Spleen (tissue), 11 donors: ENCODE measurements at regions not wholly inside any gene's neighbourhood (a gene's known extent, or its start where the extent isn't known, plus 50 kb on each side); places are given as distances from the start of the nearest gene placed in this dataset.

Source experiments
- DNase-seq: peaks from one replicate; pipeline ENCODE4 v3.0.0-alpha.2; 2020
- H3K27ac ChIP-seq, 8 donors: fragments of 200-600 bp; sonication (generic) in 7 of 8; 1 replicate in 4 of 8; 2 replicates in 4 of 8; pipeline versions ENCODE4 v1.5.0 to v1.8.0; 2016 to 2021; ENCODE audit warnings: inconsistent platforms in 4 of 8, mild to moderate bottlenecking in 4 of 8, moderate library complexity in 1 of 8
- H3K27me3 ChIP-seq, 7 donors: fragments of 200-600 bp; sonication (generic) in 6 of 7; replicated peaks in 1 of 7; 1 replicate in 4 of 7; 2 replicates in 3 of 7; pipeline versions ENCODE4 v1.5.0 to v1.8.0; 2016 to 2021; ENCODE audit warnings: inconsistent platforms in 3 of 7, mild to moderate bottlenecking in 1 of 7
- H3K36me3 ChIP-seq, 6 donors: fragments of 200-600 bp; sonication (generic) in 5 of 6; 1 replicate in 4 of 6; 2 replicates in 2 of 6; pipeline versions ENCODE4 v1.5.0 to v1.8.0; 2016 to 2021; ENCODE audit warnings: inconsistent platforms in 2 of 6
- H3K4me1 ChIP-seq, 6 donors: fragments of 200-600 bp; sonication (generic) in 5 of 6; 1 replicate in 3 of 6; 2 replicates in 3 of 6; pipeline versions ENCODE4 v1.5.0 to v1.8.0; 2016 to 2021; ENCODE audit warnings: inconsistent platforms in 3 of 6
- H3K4me3 ChIP-seq, 8 donors: fragments of 200-600 bp; sonication (generic) in 7 of 8; 1 replicate in 4 of 8; 2 replicates in 4 of 8; pipeline versions ENCODE4 v1.5.0 to v1.8.0; 2016 to 2021; ENCODE audit warnings: inconsistent platforms in 4 of 8, mild to moderate bottlenecking in 4 of 8, moderate library complexity in 2 of 8
- H3K9me3 ChIP-seq, 8 donors: fragments of 200-600 bp; sonication (generic) in 7 of 8; 1 replicate in 4 of 8; 2 replicates in 4 of 8; pipeline versions ENCODE4 v1.5.0 to v1.8.0; 2016 to 2021; ENCODE audit warnings: inconsistent platforms in 4 of 8
- POLR2A ChIP-seq, 3 donors: fragments of 450-650 bp; IDR thresholded peaks; one replicate each; pipeline ENCODE4 v1.5.1; 2017; ENCODE audit warnings: antibody characterized with exemption in 3 of 3, mild to moderate bottlenecking in 1 of 3
- POLR2AphosphoS5 ChIP-seq, 3 donors: sonication (generic); formaldehyde crosslinking; IDR thresholded peaks; one replicate each; pipeline ENCODE4 v1.5.1; 2017; ENCODE audit warnings: antibody characterized with exemption in 3 of 3
- WGBS, 5 donors: extraction: QIAGEN DNeasy Blood & Tissue Kit in 3 of 5; methylation state at CpG; one replicate each; pipeline versions ENCODE4 v1.1.5 to v1.1.7; 2013 to 2018; 5-methylcytosine and 5-hydroxymethylcytosine counted together
- intact Hi-C: fragments of 100-400 bp; cut with DNase I; formaldehyde crosslinking; loops from one replicate; pipeline ENCODE4 v1.15.0; 2023; ENCODE audit warnings: low total_unique reads
- TF ChIP-seq, protein P1 (sequence below), 11 experiments: fragments of 200-600 bp in 7 of 11; fragments of 450-650 bp in 4 of 11; sonication (generic) in 4 of 11; IDR thresholded peaks in 8 of 11; conservative IDR thresholded peaks in 3 of 11; 1 replicate in 7 of 11; 2 replicates in 4 of 11; pipeline versions ENCODE4 v1.4.0 to v1.8.0; 2016 to 2021; ENCODE audit warnings: antibody characterized with exemption in 11 of 11, inconsistent platforms in 4 of 11, mild to moderate bottlenecking in 1 of 11
- donor health status: healthy with polysubstance abuse.
- donor health status: DM: no; HTN: no; CAD: no; lungs with moderate emphysema.
- donor health status: DM: no; HTN: no; CAD: no.
- donor health status: Bipolar disorder and iron deficiency.
- donor health status: healthy.
- donor health status: DM: no; HTN: no; CAD: no.
- donor health status: DM: yes; HTN: yes; CAD: no.

DNA sequence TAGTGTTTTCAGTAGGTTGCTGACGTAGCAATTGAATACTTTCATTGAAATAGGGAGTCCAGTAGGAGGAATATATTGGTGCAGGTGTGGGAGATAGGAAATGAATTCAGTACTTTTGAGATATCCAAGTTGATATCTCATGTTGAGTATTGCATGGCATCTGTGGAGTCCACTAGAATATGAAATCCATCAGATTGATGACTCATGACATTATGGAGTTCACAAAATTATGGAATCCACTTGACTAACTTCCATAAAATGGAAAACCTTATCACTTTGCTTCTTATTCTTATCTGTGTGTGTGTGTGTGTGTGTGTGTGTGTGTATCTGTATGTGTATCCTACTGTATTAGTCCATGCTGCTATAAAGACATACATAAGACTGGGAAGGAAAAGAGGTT, 513.5 kb upstream of the ZEB2 start:
- DNase-seq = no peak
- Histone ChIP-seq H3K9me3 (no peaks in the 10 kb centered on the region), H3K27me3 (no peaks in the 10 kb centered on the region), H3K4me3 (no peak overlapping the region), H3K36me3 (no peaks in the 10 kb centered on the region), H3K4me1 (peaks cover 0 to 13% (median 3%) of the 10 kb centered on the region in 6 donors), H3K27ac (no peak overlapping the region)
- 88 to 97% (median 92%) methylated on average over 1 of the region's 1 CpG for WGBS, 5 donors
- TF ChIP-seq POLR2A (IDR thresholded peaks at IDR 0.05) (no peak), POLR2AphosphoS5 (IDR thresholded peaks at IDR 0.05) (no peak)
- TF ChIP-seq, protein P1, sequence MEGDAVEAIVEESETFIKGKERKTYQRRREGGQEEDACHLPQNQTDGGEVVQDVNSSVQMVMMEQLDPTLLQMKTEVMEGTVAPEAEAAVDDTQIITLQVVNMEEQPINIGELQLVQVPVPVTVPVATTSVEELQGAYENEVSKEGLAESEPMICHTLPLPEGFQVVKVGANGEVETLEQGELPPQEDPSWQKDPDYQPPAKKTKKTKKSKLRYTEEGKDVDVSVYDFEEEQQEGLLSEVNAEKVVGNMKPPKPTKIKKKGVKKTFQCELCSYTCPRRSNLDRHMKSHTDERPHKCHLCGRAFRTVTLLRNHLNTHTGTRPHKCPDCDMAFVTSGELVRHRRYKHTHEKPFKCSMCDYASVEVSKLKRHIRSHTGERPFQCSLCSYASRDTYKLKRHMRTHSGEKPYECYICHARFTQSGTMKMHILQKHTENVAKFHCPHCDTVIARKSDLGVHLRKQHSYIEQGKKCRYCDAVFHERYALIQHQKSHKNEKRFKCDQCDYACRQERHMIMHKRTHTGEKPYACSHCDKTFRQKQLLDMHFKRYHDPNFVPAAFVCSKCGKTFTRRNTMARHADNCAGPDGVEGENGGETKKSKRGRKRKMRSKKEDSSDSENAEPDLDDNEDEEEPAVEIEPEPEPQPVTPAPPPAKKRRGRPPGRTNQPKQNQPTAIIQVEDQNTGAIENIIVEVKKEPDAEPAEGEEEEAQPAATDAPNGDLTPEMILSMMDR (IDR thresholded peaks at IDR 0.05 in 8 of 11, conservative IDR thresholded peaks at IDR 0.05 in 3 of 11) = no peak
- intact Hi-C loops = no loop called here

DNA sequence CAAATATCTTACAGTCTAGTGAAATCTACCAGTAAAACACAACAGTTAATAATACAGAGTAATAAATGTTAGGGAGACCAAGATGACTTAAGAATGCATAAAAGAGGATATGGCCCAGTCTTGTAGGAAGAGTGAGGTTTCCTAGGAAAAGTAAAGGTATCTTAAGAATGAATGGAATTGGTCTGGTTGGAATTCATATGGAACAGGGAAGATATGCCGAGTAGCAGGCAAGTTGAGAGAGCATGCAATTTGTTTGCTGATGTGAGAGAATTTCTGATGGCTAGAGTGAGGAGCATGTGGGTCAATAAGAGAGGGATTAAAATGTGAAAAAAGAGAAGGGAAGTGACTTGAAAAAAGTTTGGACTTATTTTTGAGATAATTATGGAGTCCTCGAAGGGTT, 512.9 kb upstream of the ZEB2 start:
- no peak for DNase-seq
- Histone ChIP-seq H3K36me3 (no peaks in the 10 kb centered on the region), H3K4me1 (peaks cover 0 to 8% (median 3%) of the 10 kb centered on the region in 6 donors), H3K27me3 (no peaks in the 10 kb centered on the region), H3K4me3 (no peak overlapping the region), H3K27ac (no peak overlapping the region), H3K9me3 (no peaks in the 10 kb centered on the region)
- WGBS, 5 donors = 74 to 97% (median 92%) methylated on average over 2 of the region's 2 CpGs
- intact Hi-C loops = no loop called here
- TF ChIP-seq, protein P1 (IDR thresholded peaks at IDR 0.05 in 8 of 11, conservative IDR thresholded peaks at IDR 0.05 in 3 of 11) = no peak
- TF ChIP-seq POLR2A (IDR thresholded peaks at IDR 0.05) (no peak), POLR2AphosphoS5 (IDR thresholded peaks at IDR 0.05) (no peak)

DNA sequence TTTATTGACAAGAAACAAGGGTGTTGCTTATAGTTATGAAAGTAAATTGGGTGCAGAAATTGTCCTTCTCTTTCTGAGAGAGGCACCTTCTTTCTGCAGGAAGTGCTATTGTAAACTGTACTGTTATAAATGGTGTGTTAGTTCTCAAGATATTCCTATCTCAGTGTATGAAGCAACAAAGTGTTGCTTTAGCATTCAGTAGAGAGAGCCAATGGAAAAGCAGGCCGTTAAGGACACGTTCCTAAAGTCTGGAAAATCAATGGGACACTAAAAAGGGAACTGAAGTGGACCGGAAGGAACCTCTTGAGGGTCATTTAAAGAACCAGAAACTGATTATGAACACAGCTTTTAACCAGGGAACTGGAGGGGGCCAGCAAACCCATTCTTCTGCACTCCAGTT, 510.0 kb upstream of the ZEB2 start:
- H3K27me3 ChIP-seq = no peaks in the 10 kb centered on the region
- H3K4me1 ChIP-seq = peaks cover 0 to 8% (median 3%) of the 10 kb centered on the region in 6 donors
- no peaks in the 10 kb centered on the region for H3K36me3 ChIP-seq
- intact Hi-C loops = no loop called here
- H3K27ac ChIP-seq = peak overlapping the region in 2 of 8 donors; percentile 20 to 29
- no peak overlapping the region for H3K4me3 ChIP-seq
- no peak for DNase-seq
- 39 to 67% (median 46%) methylated on average over 3 of the region's 3 CpGs for WGBS, 5 donors
- H3K9me3 ChIP-seq = no peaks in the 10 kb centered on the region
- TF ChIP-seq POLR2AphosphoS5 (IDR thresholded peaks at IDR 0.05) = no peak
- TF ChIP-seq, protein P1 (IDR thresholded peaks at IDR 0.05 in 8 of 11, conservative IDR thresholded peaks at IDR 0.05 in 3 of 11) = no peak
- no peak for TF ChIP-seq POLR2A (IDR thresholded peaks at IDR 0.05)

DNA sequence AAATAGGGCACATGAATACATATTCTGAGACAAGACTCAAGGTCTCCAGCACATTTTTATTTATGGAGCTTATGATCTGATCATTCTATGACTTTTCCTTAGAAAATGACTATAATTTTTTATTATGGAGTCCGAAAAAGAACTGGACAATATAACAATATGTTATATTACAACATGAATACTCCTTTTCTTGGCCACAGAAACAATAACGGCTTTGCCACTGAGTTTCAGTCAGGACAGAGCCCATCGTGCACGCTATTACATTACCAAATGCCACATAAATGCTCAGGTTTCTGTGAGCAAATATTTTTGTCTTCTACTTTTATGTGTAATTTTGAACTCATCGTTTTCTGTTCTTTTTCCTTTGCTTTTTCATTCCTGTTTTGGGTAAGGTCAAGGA, 509.2 kb upstream of the ZEB2 start:
- no peak for DNase-seq
- H3K27me3 ChIP-seq = no peaks in the 10 kb centered on the region
- intact Hi-C loops = no loop called here
- peaks cover 0 to 8% (median 3%) of the 10 kb centered on the region in 6 donors for H3K4me1 ChIP-seq
- TF ChIP-seq POLR2AphosphoS5 (IDR thresholded peaks at IDR 0.05) = no peak
- no peak for TF ChIP-seq POLR2A (IDR thresholded peaks at IDR 0.05)
- TF ChIP-seq, protein P1 (IDR thresholded peaks at IDR 0.05 in 8 of 11, conservative IDR thresholded peaks at IDR 0.05 in 3 of 11) = no peak
- H3K4me3 ChIP-seq = no peak overlapping the region
- no peaks in the 10 kb centered on the region for H3K36me3 ChIP-seq
- peak overlapping the region in 1 of 8 donors; percentile 20 for H3K27ac ChIP-seq
- no peaks in the 10 kb centered on the region for H3K9me3 ChIP-seq
- WGBS, 5 donors = 91 to 95% (median 93%) methylated on average over 5 of the region's 5 CpGs
